ENCODE measurements at regions not wholly inside any gene's neighbourhood (a gene's known extent, or its start where the extent isn't known, plus 50 kb on each side); places are given as distances from the start of the nearest gene placed in this dataset.

DNA sequence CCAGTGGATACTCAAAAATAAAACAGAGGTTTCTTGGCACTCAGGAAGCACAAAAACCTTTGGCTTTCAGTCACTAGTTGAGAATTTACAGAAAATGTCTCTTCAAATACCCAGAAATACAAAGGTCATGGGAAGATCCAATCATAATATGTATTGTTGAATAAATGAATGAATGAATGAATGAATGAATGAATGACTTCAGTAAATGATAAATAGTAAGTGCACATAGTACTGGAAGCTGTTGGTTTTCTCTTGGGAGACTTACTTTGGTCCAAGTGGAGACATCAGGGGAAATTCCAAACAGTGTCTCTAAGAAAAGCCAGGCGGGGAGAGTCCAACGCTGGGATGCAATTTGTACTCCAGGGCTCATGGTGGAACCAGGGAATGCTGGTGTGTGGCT is 261.3 kb upstream of the KLHL29 start:
- Histone ChIP-seq H3K36me3 (ENCODE audit: control insufficient read depth in 2 of 2, insufficient read depth in 1 of 2, low read length in 2 of 2) (no peaks in the 10 kb centered on the region), H3K4me3 (ENCODE audit: low read depth, low read length) (no peak overlapping the region), H3K27ac (ENCODE audit: extremely low read depth, low read depth, low read length) (no peak overlapping the region), H3K9me3 (ENCODE audit: control insufficient read depth, insufficient read depth, low read depth, low read length) (no peaks in the 10 kb centered on the region), H3K4me1 (ENCODE audit: control insufficient read depth, insufficient read depth, low read length) (no peaks in the 10 kb centered on the region)
- CTCF ChIA-PET, result no interaction called here
- POLR2A ChIA-PET, result no interaction called here
- TF ChIP-seq ZNF24 (tag by site-specific recombination; IDR thresholded peaks at IDR 0.05) (no peak), ELK4 (IDR thresholded peaks at IDR 0.05; ENCODE audit: borderline replicate concordance, low read depth, low read length) (no peak), ZNF670 (tag by site-specific recombination; IDR thresholded peaks at IDR 0.05; ENCODE audit: low read depth) (no peak), ZNF521 (tag by site-specific recombination; IDR thresholded peaks at IDR 0.05) (no peak), ZNF184 (tag by site-specific recombination; IDR thresholded peaks at IDR 0.05) (no peak), TSHZ1 (tag by site-specific recombination; IDR thresholded peaks at IDR 0.05; ENCODE audit: borderline replicate concordance) (no peak), ZNF548 (tag by site-specific recombination; IDR thresholded peaks at IDR 0.05) (no peak), KLF8 (tag by site-specific recombination; IDR thresholded peaks at IDR 0.05) (no peak), ZNF175 (tag by site-specific recombination; IDR thresholded peaks at IDR 0.05) (no peak), BCL11A (tag by site-specific recombination; IDR thresholded peaks at IDR 0.05; ENCODE audit: low read depth) (no peak), ZNF837 (tag by site-specific recombination; IDR thresholded peaks at IDR 0.05) (no peak), ZNF843 (tag by site-specific recombination; IDR thresholded peaks at IDR 0.05) (no peak), ZNF174 (tag by site-specific recombination; IDR thresholded peaks at IDR 0.05) (no peak)
- TF ChIP-seq, protein P1, sequence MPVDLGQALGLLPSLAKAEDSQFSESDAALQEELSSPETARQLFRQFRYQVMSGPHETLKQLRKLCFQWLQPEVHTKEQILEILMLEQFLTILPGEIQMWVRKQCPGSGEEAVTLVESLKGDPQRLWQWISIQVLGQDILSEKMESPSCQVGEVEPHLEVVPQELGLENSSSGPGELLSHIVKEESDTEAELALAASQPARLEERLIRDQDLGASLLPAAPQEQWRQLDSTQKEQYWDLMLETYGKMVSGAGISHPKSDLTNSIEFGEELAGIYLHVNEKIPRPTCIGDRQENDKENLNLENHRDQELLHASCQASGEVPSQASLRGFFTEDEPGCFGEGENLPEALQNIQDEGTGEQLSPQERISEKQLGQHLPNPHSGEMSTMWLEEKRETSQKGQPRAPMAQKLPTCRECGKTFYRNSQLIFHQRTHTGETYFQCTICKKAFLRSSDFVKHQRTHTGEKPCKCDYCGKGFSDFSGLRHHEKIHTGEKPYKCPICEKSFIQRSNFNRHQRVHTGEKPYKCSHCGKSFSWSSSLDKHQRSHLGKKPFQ (tag by site-specific recombination; IDR thresholded peaks at IDR 0.05), result no peak
- TF ChIP-seq, protein P2, sequence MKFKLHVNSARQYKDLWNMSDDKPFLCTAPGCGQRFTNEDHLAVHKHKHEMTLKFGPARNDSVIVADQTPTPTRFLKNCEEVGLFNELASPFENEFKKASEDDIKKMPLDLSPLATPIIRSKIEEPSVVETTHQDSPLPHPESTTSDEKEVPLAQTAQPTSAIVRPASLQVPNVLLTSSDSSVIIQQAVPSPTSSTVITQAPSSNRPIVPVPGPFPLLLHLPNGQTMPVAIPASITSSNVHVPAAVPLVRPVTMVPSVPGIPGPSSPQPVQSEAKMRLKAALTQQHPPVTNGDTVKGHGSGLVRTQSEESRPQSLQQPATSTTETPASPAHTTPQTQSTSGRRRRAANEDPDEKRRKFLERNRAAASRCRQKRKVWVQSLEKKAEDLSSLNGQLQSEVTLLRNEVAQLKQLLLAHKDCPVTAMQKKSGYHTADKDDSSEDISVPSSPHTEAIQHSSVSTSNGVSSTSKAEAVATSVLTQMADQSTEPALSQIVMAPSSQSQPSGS (tag by site-specific recombination; IDR thresholded peaks at IDR 0.05; ENCODE audit: low read depth), result no peak

- Histone ChIP-seq H3K4me1 (ENCODE audit: control insufficient read depth, insufficient read depth, low read length) (no peaks in the 10 kb centered on the region), H3K36me3 (ENCODE audit: control insufficient read depth in 2 of 2, insufficient read depth in 1 of 2, low read length in 2 of 2) (no peaks in the 10 kb centered on the region), H3K4me3 (ENCODE audit: low read depth, low read length) (no peak overlapping the region), H3K27ac (ENCODE audit: extremely low read depth, low read depth, low read length) (no peak overlapping the region), H3K9me3 (ENCODE audit: control insufficient read depth, insufficient read depth, low read depth, low read length) (no peaks in the 10 kb centered on the region; the same call in 1 of the 2 replicates)
- TF ChIP-seq ZNF132 (tag by site-specific recombination; IDR thresholded peaks at IDR 0.05; ENCODE audit: borderline replicate concordance) (no peak), ZNF121 (tag by site-specific recombination; IDR thresholded peaks at IDR 0.05) (no peak), ZBTB10 (tag by site-specific recombination; IDR thresholded peaks at IDR 0.05) (no peak), ZNF10 (tag by site-specific recombination; IDR thresholded peaks at IDR 0.05) (no peak)
- TF ChIP-seq, protein P3, sequence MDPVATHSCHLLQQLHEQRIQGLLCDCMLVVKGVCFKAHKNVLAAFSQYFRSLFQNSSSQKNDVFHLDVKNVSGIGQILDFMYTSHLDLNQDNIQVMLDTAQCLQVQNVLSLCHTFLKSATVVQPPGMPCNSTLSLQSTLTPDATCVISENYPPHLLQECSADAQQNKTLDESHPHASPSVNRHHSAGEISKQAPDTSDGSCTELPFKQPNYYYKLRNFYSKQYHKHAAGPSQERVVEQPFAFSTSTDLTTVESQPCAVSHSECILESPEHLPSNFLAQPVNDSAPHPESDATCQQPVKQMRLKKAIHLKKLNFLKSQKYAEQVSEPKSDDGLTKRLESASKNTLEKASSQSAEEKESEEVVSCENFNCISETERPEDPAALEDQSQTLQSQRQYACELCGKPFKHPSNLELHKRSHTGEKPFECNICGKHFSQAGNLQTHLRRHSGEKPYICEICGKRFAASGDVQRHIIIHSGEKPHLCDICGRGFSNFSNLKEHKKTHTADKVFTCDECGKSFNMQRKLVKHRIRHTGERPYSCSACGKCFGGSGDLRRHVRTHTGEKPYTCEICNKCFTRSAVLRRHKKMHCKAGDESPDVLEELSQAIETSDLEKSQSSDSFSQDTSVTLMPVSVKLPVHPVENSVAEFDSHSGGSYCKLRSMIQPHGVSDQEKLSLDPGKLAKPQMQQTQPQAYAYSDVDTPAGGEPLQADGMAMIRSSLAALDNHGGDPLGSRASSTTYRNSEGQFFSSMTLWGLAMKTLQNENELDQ (tag by site-specific recombination; IDR thresholded peaks at IDR 0.05; ENCODE audit: low read depth), result no peak
- TF ChIP-seq, protein P4, sequence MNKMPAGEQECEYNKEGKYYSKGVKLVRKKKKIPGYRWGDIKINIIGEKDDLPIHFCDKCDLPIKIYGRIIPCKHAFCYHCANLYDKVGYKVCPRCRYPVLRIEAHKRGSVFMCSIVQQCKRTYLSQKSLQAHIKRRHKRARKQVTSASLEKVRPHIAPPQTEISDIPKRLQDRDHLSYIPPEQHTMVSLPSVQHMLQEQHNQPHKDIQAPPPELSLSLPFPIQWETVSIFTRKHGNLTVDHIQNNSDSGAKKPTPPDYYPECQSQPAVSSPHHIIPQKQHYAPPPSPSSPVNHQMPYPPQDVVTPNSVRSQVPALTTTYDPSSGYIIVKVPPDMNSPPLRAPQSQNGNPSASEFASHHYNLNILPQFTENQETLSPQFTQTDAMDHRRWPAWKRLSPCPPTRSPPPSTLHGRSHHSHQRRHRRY (tag by site-specific recombination; IDR thresholded peaks at IDR 0.05), result no peak
- ChIA-PET POLR2A (no interaction called here), CTCF (no interaction called here)
Observed at GRCh38 chr2:23124214-23124750, 260.7 kb upstream of the KLHL29 start.

All from HEK293 (cell line).